Nephron progenitor cell (in vitro differentiated cells): ENCODE measurements at regions not wholly inside any gene's neighbourhood (a gene's known extent, or its start where the extent isn't known, plus 50 kb on each side); places are given as distances from the start of the nearest gene placed in this dataset.
A peak's percentile ranks its signal among the peaks of the same experiment; 100 is the strongest.

Experiments
- DNase-seq: peaks from one replicate; pipeline ENCODE4 v3.0.0; 2021
- H3K27ac Mint-ChIP-seq: 2 replicates; pipeline ENCODE4 v1.8.0; 2021; ENCODE audit warnings: mild to moderate bottlenecking, moderate library complexity, mixed read lengths
- H3K27me3 Mint-ChIP-seq: 2 replicates; pipeline ENCODE4 v1.8.0; 2021; ENCODE audit warnings: mild to moderate bottlenecking, low read depth, mixed read lengths; ENCODE audit not compliant: poor library complexity
- H3K36me3 Mint-ChIP-seq: 2 replicates; pipeline ENCODE4 v1.8.0; 2021; ENCODE audit warnings: low read depth, mixed read lengths
- H3K4me1 Mint-ChIP-seq: 2 replicates; pipeline ENCODE4 v1.8.0; 2021; ENCODE audit warnings: mixed read lengths
- H3K4me3 Mint-ChIP-seq: 2 replicates; pipeline ENCODE4 v1.8.0; 2021; ENCODE audit warnings: mild to moderate bottlenecking, moderate library complexity, mixed read lengths
- H3K9me3 Mint-ChIP-seq: 2 replicates; pipeline ENCODE4 v1.8.0; 2021; ENCODE audit warnings: mild to moderate bottlenecking, moderate library complexity, mixed read lengths
- TF ChIP-seq, protein P1 (sequence below): fragments of 200-600 bp; sonication (generic); IDR thresholded peaks from 2 replicates; pipeline ENCODE4 v1.5.0; 2021; ENCODE audit warnings: antibody characterized with exemption

DNA sequence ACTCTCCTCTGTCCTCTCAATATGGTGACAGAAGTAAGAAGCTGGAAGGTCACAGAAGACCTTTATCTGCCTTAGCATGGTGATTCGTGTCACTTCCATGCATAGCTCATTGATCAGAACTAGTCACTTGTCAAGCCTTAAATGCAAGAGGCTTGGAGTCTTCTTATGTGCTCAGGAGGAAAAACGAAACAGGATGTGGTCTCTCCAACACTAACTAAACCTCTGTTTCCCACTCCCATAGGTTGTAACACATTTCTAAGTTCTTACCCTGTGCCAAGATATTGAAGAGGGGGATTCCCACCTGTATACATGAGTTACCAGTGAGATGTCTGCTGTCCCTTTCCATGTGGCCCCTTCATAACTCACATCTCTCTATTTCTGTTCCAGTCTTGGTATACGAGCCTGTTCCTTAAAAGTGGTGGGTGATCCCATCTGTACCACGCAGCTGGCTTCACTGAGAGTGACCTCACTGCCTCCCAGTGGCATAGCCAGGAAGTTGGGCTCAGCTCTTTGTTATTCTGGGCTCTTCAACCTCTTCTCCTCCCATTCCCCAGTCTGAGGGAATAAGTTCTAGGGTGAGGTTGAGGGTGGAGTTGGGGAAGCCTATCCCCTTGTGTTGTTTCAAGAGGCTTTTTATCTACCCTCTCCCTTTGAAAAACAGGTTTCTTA is 203.2 kb upstream of the PPP2R3A start:
- no peaks in the 10 kb centered on the region for H3K4me1 Mint-ChIP-seq
- TF ChIP-seq, protein P1, sequence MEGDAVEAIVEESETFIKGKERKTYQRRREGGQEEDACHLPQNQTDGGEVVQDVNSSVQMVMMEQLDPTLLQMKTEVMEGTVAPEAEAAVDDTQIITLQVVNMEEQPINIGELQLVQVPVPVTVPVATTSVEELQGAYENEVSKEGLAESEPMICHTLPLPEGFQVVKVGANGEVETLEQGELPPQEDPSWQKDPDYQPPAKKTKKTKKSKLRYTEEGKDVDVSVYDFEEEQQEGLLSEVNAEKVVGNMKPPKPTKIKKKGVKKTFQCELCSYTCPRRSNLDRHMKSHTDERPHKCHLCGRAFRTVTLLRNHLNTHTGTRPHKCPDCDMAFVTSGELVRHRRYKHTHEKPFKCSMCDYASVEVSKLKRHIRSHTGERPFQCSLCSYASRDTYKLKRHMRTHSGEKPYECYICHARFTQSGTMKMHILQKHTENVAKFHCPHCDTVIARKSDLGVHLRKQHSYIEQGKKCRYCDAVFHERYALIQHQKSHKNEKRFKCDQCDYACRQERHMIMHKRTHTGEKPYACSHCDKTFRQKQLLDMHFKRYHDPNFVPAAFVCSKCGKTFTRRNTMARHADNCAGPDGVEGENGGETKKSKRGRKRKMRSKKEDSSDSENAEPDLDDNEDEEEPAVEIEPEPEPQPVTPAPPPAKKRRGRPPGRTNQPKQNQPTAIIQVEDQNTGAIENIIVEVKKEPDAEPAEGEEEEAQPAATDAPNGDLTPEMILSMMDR = peak; percentile 30
- no peak for DNase-seq
- H3K36me3 Mint-ChIP-seq = no peaks in the 10 kb centered on the region
- peaks cover 18% of the 10 kb centered on the region for H3K9me3 Mint-ChIP-seq
- peaks cover 6% of the 10 kb centered on the region for H3K27me3 Mint-ChIP-seq
- H3K27ac Mint-ChIP-seq = no peak overlapping the region
- no peak overlapping the region for H3K4me3 Mint-ChIP-seq

DNA sequence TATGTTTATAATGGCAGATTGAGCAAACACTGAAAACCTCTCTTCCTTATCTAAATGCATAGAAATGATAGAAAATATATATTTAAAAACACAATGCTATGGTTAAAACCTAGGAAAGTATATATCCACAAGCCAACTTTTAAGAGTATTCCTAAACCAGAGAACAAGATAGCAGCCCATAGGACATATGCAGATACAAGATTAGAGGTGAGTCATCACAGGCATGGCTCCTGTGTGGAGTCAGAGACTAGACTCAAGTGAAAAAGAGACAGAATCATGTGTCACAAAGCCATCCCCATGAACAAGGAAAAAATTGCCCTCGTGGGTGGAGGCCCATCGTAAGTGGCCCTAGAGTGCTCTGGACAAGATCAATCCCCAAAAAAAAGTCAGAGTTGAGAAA is 199.4 kb upstream of the PPP2R3A start:
- no peak overlapping the region for H3K27ac Mint-ChIP-seq
- H3K27me3 Mint-ChIP-seq = peaks cover 11% of the 10 kb centered on the region
- peaks cover 8% of the 10 kb centered on the region for H3K4me1 Mint-ChIP-seq
- H3K9me3 Mint-ChIP-seq = peaks cover 18% of the 10 kb centered on the region
- H3K36me3 Mint-ChIP-seq = no peaks in the 10 kb centered on the region
- TF ChIP-seq, protein P1 = no peak
- DNase-seq = no peak
- no peak overlapping the region for H3K4me3 Mint-ChIP-seq

DNA sequence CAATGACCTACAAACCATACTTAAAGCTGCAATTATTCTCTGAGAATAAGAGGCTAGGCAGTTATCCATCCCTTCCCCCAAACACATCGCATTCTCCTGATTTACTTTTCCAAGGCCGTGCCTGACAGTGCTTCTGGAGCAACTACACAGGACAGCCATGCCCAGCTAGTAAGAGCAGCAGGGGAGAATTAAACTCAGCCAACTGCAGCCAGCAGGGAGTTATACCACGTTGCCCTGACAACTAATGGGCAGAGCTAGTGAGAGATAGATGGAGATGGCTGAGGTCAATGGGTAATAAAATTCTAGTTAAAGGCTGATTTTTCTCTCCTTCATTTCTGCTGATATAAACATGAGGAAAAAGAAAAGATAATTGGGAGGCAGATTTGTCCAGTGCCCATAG is 193.8 kb upstream of the PPP2R3A start:
- TF ChIP-seq, protein P1 = no peak
- peaks cover 21% of the 10 kb centered on the region for H3K4me1 Mint-ChIP-seq
- DNase-seq = no peak
- H3K36me3 Mint-ChIP-seq = no peaks in the 10 kb centered on the region
- H3K4me3 Mint-ChIP-seq = no peak overlapping the region
- no peak overlapping the region for H3K27ac Mint-ChIP-seq
- peaks cover 12% of the 10 kb centered on the region for H3K9me3 Mint-ChIP-seq
- H3K27me3 Mint-ChIP-seq = peaks cover 9% of the 10 kb centered on the region

DNA sequence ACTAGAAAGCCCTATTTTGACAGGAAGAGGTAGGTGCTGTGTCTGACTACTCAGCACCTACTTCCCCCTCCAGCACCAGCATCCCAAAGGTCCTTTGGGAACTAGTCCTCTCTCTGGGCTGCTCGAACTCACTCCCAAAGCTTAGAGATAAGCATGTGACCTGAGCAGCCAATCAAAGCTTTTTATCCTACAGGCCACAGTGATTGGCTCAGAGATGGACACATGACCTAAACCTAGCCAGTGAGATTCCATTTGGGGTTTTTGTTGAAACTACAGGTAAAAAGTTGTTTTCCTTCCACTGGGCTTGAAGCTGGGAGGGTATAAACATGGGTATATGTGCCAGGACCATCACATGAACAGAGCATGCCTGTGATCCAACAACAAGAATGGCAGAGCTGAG is 186.5 kb upstream of the PPP2R3A start:
- Mint-ChIP-seq H3K27me3 (peaks cover 8% of the 10 kb centered on the region), H3K9me3 (peaks cover 12% of the 10 kb centered on the region), H3K27ac (no peak overlapping the region), H3K4me1 (no peaks in the 10 kb centered on the region), H3K4me3 (no peak overlapping the region), H3K36me3 (no peaks in the 10 kb centered on the region)
- DNase-seq = no peak
- TF ChIP-seq, protein P1 = no peak

DNA sequence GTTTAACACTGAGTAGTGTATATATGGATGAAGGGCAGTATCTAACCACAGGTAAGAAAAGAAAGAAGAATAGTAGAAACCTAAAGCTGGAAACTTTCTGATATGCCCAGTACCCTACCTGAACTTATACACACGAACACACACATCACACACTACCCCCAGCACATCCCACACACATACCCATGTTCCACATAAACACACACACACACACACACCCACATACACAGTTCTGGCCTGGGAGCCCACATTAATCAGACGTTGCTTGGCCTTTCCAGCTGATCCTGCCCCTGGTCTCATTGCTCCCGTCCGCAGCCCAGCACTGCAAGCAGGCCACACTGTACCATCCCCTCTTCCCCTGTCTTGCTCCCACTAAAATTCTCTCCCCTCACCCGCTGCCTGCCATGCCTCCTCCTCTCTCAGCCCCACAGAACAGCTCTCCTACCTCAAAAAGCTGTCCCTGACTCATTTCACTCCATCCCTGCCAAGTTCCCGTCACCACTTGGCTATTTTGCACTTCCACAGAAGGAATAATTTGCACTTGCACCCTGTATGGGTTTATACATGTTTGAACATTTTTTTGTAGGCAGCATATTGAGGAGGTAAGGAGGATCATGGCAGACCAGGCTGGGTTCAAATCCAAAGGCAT is 185.8 kb upstream of the PPP2R3A start:
- Mint-ChIP-seq H3K4me1 (no peaks in the 10 kb centered on the region), H3K27me3 (peaks cover 4% of the 10 kb centered on the region), H3K9me3 (peaks cover 12% of the 10 kb centered on the region), H3K4me3 (no peak overlapping the region), H3K27ac (no peak overlapping the region), H3K36me3 (no peaks in the 10 kb centered on the region)
- TF ChIP-seq, protein P1 = no peak
- no peak for DNase-seq
